ENCODE measurements at regions not wholly inside any gene's neighbourhood (a gene's known extent, or its start where the extent isn't known, plus 50 kb on each side); places are given as distances from the start of the nearest gene placed in this dataset.

GRCh38 chr7:67523713-67524112 is 527.1 kb downstream of the TYW1 start:
- no peak overlapping the region for H3K14ac ChIP-seq (replicated peaks; ENCODE audit: low read depth, low read length)
- no peak overlapping the region for H3K23ac ChIP-seq (ENCODE audit: low read depth, low read length)
- H3K9me3 ChIP-seq (ENCODE audit: control insufficient read depth, insufficient read depth, low read length) = peaks cover 2% of the 10 kb centered on the region; the same call in 1 of the 2 replicates
- no peaks in the 10 kb centered on the region for H3K9me1 ChIP-seq (ENCODE audit: insufficient read depth, low read length)
- H4K8ac ChIP-seq (ENCODE audit: low read depth in 2 of 2, low read length in 2 of 2) = no peak overlapping the region
- H3K27me3 ChIP-seq (ENCODE audit: control insufficient read depth, insufficient read depth, low read length) = no peaks in the 10 kb centered on the region
- no peak overlapping the region for H2BK5ac ChIP-seq (ENCODE audit: low read depth, low read length, poor library complexity, severe bottlenecking)
- CTCF ChIA-PET = interaction anchor here (0.8 kb wide), 1 partner anchor 39 kb away, joined by 3 read pairs; no protein-coding TSS in a partner anchor
- no peak overlapping the region for H2AFZ ChIP-seq (replicated peaks; ENCODE audit: low read length, poor library complexity)
- H3K56ac ChIP-seq (ENCODE audit: extremely low read depth, insufficient read depth, low read length) = no peak overlapping the region
- H4K5ac ChIP-seq (ENCODE audit: low read depth, low read length) = no peak overlapping the region
- ATAC-seq (ENCODE audit: low read depth) = no peak
- H2BK120ac ChIP-seq (ENCODE audit: low read depth, low read length) = no peak overlapping the region
- H3K4me2 ChIP-seq (ENCODE audit: low read depth, low read length) = no peak overlapping the region
- WGBS, 2 experiments (ENCODE audit: extremely low coverage in 2 of 2, insufficient read length in 1 of 2) = 39% methylated on average over 3 of the region's 4 CpGs; no CpG with 5 or more reads in 1 of the 2 experiments
- no peak overlapping the region for H3K18ac ChIP-seq (ENCODE audit: low read depth, low read length)
- in situ Hi-C loops (cut with MboI; ENCODE audit: low sequenced_read_pairs) (no loop called here), intact Hi-C loops (cut with micrococcal nuclease) (no loop called here), dilution Hi-C loops (cut with HindIII; ENCODE audit: low sequenced_read_pairs, unreplicated experiment) (no loop called here)
- no peaks in the 10 kb centered on the region for H3K4me1 ChIP-seq (ENCODE audit: control insufficient read depth, insufficient read depth, low read length)
- H3K4ac ChIP-seq (ENCODE audit: low read depth, low read length) = no peak overlapping the region
- TF ChIP-seq POLR2A (IDR thresholded peaks at IDR 0.05; ENCODE audit: low read depth, low read length) (no peak), BHLHE40 (IDR thresholded peaks at IDR 0.05; ENCODE audit: low read depth, low read length) (no peak), RAD21 (IDR thresholded peaks at IDR 0.05; ENCODE audit: low read length) (no peak), CHD1 (IDR thresholded peaks at IDR 0.05; ENCODE audit: low read depth, low read length) (no peak), ELK1 (IDR thresholded peaks at IDR 0.05; ENCODE audit: borderline replicate concordance, low read depth, low read length) (no peak), SMC3 (IDR thresholded peaks at IDR 0.05; ENCODE audit: low read depth, low read length) (no peak), RFX5 (IDR thresholded peaks at IDR 0.05; ENCODE audit: low read depth, low read length) (no peak), USF2 (IDR thresholded peaks at IDR 0.05; ENCODE audit: low read depth, low read length) (no peak), CTCF (conservative IDR thresholded peaks at IDR 0.05; ENCODE audit: low read depth, low read length) (no peak), RCOR1 (IDR thresholded peaks at IDR 0.05; ENCODE audit: insufficient replicate concordance, low read length) (no peak), MAZ (IDR thresholded peaks at IDR 0.05; ENCODE audit: borderline replicate concordance, low read depth, low read length) (no peak)
- H3K9ac ChIP-seq (ENCODE audit: low read depth, low read length) = no peak overlapping the region
- H3K27ac ChIP-seq (ENCODE audit: insufficient read depth, low read length) = no peak overlapping the region
- BruUV-seq (replicated peaks) = no TSS peak
- H2BK15ac ChIP-seq (ENCODE audit: low read depth, low read length) = no peak overlapping the region
- POLR2A ChIA-PET (ENCODE audit: unreplicated experiment) = no interaction called here
- no peak overlapping the region for H3K4me3 ChIP-seq (ENCODE audit: insufficient read depth, low read depth, low read length)
- no peak overlapping the region for H2BK20ac ChIP-seq (ENCODE audit: low read depth, low read length)
- H3K36me3 ChIP-seq (ENCODE audit: control insufficient read depth, insufficient read depth, low read length) = no peaks in the 10 kb centered on the region
- H2AK5ac ChIP-seq (ENCODE audit: low read depth, low read length) = no peak overlapping the region
- no peak overlapping the region for H2AK9ac ChIP-seq (replicated peaks; ENCODE audit: low read depth, low read length, poor library complexity)
- no peaks in the 10 kb centered on the region for H4K20me1 ChIP-seq (ENCODE audit: insufficient read depth, low read length)
- no peaks in the 10 kb centered on the region for H3K79me1 ChIP-seq (ENCODE audit: low read depth in 1 of 2, low read length in 2 of 2)
- DNase-seq = no peak
- H4K91ac ChIP-seq (ENCODE audit: insufficient read depth, low read depth, low read length) = no peak overlapping the region

Data from IMR-90 (cell line).